Medulla oblongata (tissue), 1 donor: ENCODE measurements at regions not wholly inside any gene's neighbourhood (a gene's known extent, or its start where the extent isn't known, plus 50 kb on each side); places are given as distances from the start of the nearest gene placed in this dataset.

Source experiments
- DNase-seq: peaks from one replicate; pipeline ENCODE4 v3.0.0-alpha.2; 2015; ENCODE audit errors: extremely low spot score

GRCh38 chr12:43097471-43097870 is 454.5 kb downstream of the ADAMTS20 start:
- no peak for DNase-seq

DNA sequence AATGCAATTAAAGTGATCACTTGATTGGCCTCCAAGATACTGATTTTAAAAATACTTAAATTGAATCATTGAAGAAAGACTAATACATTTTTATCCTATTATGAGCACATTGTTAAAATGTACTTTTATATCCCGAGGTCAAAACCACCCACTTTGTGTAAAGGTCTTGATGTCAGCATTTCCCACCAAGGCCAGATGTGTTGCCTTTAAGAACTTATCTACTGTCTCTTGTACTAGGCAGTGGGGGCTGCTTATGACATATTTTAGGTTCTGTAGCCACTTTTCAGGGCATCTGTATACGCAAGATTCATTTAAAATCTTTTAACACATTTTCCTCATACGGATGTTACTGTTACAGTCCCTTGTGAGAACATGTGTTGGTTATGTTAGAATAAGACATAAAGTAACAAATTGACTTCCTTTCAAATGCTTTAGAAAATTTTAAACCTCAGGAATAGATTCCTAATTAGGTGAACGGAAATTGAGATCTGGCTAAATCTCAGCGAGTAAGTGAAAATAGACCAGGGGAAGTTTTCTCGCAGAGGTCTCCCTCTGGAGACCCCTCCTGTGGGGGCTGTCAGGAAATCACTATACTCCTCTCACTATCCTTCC is 456.2 kb downstream of the ADAMTS20 start:
- no peak for DNase-seq

DNA sequence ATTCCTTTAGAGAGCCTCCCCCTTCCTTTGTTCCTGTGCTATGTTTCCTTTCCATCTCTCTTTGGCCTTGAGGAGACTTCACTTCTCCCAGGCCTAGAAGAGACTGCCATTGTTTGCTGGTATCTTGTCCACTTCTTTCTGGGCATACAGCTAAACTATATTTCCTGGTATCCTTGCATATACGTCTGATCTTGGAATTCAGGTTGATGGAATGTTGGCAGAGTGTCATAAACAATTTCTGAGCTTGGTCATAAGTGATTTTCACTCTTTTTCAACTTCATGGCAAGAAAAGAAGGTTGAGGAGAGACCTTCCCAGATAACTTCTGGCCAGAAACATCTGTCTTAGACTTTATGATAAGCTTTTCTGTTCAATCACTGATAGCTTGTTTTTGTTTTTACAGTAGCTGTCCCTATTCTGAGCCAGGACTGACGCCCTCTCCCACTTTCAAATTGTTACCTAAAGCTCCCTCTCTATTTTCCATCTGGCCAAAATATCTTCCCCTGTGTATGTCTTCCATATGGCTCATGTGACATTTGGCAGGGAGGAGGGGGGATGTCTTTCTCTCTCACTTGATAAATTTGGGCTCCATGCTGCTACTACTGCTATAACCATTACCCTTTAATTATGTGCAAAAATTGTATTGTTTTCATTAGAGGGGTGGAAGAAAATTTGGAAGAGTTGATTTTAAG is 457.0 kb downstream of the ADAMTS20 start:
- no peak for DNase-seq

- DNase-seq = no peak
Observed at GRCh38 chr12:43090981-43091380, 461.0 kb downstream of the ADAMTS20 start.

DNA sequence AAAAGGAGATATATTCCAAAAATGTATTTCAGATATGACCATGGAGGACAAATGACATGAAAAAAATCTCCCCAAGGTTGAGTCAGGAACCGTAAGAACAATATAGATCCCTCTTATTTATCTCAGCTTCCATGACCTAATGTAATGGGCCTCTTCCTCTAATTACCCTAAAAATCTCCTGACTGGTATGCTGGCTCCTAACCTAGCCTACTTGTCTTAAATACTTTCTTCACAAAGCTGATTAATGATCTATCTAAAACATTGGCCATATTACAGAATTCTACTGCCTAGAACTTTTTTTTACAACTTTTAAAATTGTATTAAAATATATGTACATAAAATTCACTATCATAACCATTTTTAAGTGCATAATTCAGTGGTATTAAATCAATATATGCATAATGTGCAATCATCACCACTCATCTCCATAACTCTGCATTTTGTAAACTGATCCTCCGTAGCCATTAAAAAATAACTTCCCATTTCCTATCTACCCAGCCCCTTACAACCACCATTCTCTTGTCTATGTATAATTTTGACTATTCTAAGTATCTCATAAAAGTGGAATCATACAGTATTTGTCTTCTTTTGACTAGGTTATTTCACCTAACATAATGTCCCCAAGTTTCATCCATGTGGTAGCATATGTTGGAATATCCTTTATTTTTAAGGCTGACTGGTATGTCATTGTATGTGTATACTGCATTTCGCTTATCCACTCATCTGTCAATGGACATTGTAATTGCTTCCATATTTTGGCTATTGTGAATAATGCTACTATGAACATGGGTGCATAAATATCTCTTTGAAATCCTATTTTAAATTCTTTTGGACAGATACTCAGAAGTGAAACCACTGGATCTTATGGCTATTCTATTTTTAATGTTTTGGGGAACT is 464.6 kb downstream of the ADAMTS20 start:
- DNase-seq = no peak

DNA sequence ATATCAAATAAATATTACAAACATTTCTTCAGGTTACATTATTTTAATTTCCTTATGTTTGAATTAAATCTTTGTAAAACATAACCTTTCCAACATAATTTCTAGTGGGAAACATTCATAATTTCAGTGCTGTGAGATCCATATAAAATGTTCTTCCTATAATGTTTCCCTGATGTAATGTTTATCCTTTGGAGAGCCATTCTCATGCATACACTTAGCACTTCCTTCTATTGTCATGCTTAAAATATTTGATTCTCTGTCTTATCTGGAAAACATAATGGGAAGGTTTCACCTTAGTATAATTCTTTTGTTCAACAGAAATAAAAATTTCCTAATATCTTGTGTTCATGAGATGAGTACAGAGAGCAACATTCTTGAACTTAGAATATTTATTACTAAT is 472.5 kb downstream of the ADAMTS20 start:
- DNase-seq = no peak

DNA sequence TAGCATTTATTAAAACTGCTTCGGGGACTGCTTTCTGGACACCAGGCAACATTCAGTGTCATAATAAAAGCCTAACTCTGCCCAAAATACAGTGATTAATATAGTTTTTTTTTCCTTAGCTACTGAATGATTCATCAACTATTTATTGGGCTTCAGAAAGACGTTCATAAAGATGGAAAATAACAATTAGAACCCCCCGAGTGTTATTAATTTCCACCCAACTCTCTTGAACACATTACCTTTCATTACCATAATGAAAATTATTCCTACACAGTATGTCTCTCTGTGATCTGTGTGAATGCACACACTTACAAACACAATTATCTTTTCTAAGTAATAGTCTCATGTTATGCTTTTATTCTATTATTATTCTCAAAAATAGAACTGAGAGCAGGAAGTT is 473.0 kb downstream of the ADAMTS20 start:
- DNase-seq = no peak

DNA sequence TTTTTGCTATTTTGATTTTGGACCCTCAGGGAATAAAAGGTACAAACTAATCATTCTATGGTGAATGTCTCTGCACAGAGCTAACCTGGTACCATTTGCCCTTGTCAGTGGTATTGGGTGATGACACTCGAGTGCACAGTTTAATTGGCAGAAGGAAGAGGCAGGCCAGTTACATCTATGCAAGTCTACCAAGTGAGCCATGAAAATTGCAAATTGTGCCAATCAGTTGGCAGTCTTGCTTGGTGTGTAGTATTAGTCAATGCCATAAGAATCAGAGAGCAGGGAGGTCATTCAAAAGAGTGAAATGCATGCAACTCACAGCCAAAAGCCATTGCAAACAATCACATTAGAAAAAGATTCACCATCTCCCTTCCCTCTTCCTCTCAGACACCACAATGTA is 479.6 kb downstream of the ADAMTS20 start:
- DNase-seq = no peak

DNA sequence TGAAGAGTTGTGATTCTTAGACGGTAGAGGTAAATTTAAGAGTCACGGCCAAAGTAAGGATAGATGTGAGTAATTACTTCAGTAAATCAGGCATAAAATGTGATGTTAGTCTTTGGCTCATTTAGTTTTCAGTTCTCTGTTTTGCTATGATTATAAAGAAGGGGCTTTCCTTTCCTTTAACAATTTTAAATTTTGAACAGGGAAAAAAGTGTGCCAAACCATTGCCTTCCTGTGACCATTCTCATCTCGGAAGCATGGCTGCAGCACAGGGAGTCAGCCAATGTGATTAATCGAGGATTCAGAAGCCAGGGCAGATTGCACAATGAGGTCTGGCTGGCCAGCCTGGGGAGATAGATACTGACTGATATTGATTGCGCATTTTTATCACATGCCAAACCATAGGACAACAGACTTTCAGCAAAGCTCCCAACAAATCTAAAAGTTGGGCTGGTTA is 480.2 kb upstream of the PRICKLE1 start:
- DNase-seq = no peak

DNA sequence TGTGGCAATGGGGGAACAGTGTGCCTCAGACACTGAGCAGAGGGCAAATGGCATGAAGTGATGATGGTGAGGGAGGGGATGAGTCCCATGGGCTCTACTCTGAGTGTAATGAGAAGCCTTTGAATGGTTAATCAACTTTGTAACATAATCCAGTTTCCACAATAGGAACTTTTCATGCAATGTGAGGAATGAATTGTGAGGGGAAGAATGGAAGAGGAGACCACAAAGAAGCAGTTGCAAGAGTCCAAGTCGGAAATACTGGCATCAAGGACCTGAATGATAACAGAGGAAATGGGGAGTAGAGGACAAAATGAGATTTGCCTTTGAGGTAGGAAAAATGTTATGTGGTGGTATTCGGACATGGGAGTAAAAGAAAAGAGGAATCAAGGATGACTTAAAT is 476.9 kb upstream of the PRICKLE1 start:
- no peak for DNase-seq

GRCh38 chr12:43063650-43064049 is 474.1 kb upstream of the PRICKLE1 start:
- no peak for DNase-seq

DNA sequence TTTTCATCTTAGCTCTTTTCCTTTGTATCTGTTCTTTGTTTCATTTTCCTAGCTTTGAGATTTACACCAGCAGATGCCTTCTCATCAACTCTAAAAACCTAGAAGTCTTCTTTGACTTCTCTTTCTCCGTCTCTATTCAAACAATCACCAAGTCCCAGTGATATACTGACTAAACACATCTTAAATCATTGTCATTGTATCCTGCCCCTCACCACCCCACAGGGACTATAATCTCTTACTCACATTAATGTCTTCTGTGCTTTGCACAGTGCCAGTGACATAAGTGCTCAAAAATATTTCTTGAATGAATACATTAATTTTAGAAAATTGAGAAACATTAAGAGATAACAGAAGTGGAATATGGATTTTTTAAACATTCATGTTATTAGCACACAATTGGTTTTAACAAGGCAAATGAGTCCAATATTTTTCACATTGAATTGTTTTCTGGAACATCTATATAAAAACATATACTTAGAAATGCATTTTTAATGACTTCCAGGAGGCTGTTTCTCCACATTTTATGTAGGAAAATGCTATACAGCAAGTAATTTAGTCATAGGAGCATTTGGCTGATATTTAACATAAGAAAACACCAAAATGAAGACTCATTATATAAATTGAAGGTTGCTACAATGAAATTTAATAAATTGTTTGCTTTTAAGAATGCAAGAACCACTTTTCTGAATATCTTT is 472.8 kb upstream of the PRICKLE1 start:
- DNase-seq = no peak

GRCh38 chr12:43060742-43061141 is 471.2 kb upstream of the PRICKLE1 start:
- DNase-seq = no peak

DNA sequence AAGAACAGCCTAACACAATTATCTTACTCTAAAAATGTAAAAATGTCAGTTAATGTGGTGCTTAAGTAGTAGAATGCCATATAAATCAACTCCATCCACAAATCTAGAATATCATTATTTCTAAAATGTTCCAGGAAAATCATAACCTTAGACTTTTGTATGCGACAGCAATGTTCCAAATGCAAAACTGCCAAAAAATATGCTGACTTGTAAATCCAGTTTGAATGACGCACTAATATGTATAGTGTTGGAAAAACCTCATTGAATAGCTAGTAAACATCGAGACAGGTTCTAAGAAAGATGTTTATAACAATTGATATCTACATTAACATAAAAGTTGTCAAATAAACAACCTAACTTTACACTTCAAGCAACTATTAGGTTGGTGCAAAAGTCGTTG is 469.1 kb upstream of the PRICKLE1 start:
- no peak for DNase-seq

DNA sequence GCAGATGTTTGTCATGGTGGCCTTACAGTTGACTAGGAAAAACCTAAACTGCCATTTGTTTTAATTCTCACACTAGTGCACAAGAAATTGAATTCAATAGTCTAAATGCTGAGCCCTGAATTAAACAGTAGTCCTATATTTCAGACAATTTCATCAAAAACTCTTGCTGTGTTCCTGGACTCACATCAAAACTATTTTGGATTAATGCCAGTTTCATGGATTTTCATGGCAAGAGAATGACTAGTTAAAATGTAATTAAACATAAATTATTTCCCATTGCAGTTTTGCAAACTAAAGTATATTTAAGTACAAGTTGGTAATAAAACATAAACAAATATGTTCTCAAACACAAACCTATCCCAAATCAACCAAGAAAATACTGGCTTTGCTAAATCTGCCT is 468.0 kb upstream of the PRICKLE1 start:
- DNase-seq = no peak

GRCh38 chr12:43054085-43054484 is 464.5 kb upstream of the PRICKLE1 start:
- DNase-seq = no peak

GRCh38 chr12:43052441-43052840 is 462.9 kb upstream of the PRICKLE1 start:
- DNase-seq = no peak

DNA sequence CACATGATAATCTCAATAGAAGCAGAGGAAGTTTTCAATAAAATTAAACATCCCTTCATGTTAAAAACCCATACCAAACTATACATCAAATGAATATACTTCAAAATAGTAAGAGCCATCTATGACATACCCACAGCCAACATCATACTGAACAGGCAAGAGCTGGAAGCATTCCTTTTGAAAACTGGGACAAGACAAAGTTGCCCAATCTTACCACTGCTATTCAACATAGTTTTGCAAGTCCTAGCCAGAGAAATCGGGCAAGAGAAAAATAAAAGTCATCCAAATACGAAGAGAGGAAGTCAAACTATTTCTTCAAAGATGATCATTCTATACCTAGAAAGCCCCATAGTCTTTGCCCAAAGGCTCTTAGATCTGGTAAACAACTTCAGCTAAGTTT is 454.7 kb upstream of the PRICKLE1 start:
- no peak for DNase-seq

GRCh38 chr12:43038991-43039390 is 449.4 kb upstream of the PRICKLE1 start:
- no peak for DNase-seq

DNA sequence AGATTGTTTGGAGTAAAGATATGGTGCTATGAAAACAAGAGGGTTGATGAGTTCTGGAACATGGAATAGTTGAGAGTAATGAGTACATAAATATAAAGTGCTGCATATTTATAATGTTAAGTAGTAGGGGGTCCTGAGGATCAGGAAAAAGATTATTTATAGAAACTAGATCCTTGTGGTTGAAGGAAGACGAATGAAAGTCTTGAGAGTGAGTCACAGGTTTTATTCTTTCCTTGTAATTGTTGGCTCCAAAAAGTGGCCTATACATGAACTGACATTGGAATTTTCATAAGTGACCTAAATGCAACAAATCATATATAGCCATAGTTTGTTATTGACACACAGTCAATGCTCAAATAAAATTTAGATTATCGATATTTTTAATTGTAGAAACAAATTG is 440.4 kb upstream of the PRICKLE1 start:
- no peak for DNase-seq

GRCh38 chr12:43028826-43029225 is 439.3 kb upstream of the PRICKLE1 start:
- no peak for DNase-seq

GRCh38 chr12:43022838-43023237 is 433.3 kb upstream of the PRICKLE1 start:
- no peak for DNase-seq
